Keratinocyte (primary cell): ENCODE measurements at regions not wholly inside any gene's neighbourhood (a gene's known extent, or its start where the extent isn't known, plus 50 kb on each side); places are given as distances from the start of the nearest gene placed in this dataset.

Source experiments
- DNase-seq: peaks from one replicate; pipeline ENCODE4 v3.0.0-alpha.2; 2011; ENCODE audit warnings: low read depth, missing footprints, low spot score
- FAIRE-seq: peaks from 2 replicates; lab custom pipeline; 2011; peaks lifted over from hg19 to GRCh38; lab: Jason Lieb, UNC
- H2AFZ ChIP-seq: 2 replicates; pipeline ENCODE4 v1.6.0; 2012; ENCODE audit warnings: low read length, control low read depth, inconsistent platforms; ENCODE audit not compliant: control insufficient read depth
- H3K27ac ChIP-seq: 2 replicates; pipeline ENCODE4 v1.5.1; 2011; ENCODE audit warnings: low read length; ENCODE audit not compliant: control insufficient read depth, insufficient read depth
- H3K27me3 ChIP-seq: 3 replicates; pipeline ENCODE4 v1.6.0; 2011; ENCODE audit warnings: low read length; ENCODE audit not compliant: control insufficient read depth, insufficient read depth; ENCODE audit errors: extremely low read depth
- H3K36me3 ChIP-seq, 2 experiments: 2 replicates in 1 of 2; 3 replicates in 1 of 2; pipeline ENCODE4 v1.5.1; 2011; ENCODE audit warnings: low read length in 2 of 2, mild to moderate bottlenecking in 1 of 2; ENCODE audit not compliant: control insufficient read depth in 2 of 2, insufficient read depth in 2 of 2; ENCODE audit errors: extremely low read depth in 1 of 2
- H3K4me1 ChIP-seq: 3 replicates; pipeline ENCODE4 v1.5.1; 2011; ENCODE audit warnings: low read length; ENCODE audit not compliant: control insufficient read depth, insufficient read depth; ENCODE audit errors: extremely low read depth
- H3K4me2 ChIP-seq: 3 replicates; pipeline ENCODE4 v1.6.0; 2011; ENCODE audit warnings: low read depth, low read length; ENCODE audit not compliant: control insufficient read depth, insufficient read depth; ENCODE audit errors: extremely low read depth
- H3K4me3 ChIP-seq, 3 experiments: fragments of 200-600 bp in 1 of 3; sonication (generic) in 1 of 3; 2 replicates in 2 of 3; 3 replicates in 1 of 3; pipeline ENCODE4 v1.5.1; 2011 to 2016; ENCODE audit warnings: low read length in 3 of 3, mild to moderate bottlenecking in 3 of 3, control low read depth in 2 of 3, inconsistent platforms in 1 of 3, low read depth in 1 of 3, mixed read lengths in 1 of 3, mixed run types in 1 of 3, moderate library complexity in 1 of 3; ENCODE audit not compliant: control insufficient read depth in 2 of 3, insufficient read depth in 2 of 3; ENCODE audit errors: extremely low read depth in 1 of 3
- H3K79me2 ChIP-seq: 2 replicates; pipeline ENCODE4 v1.6.0; 2012; ENCODE audit warnings: low read length; ENCODE audit not compliant: control insufficient read depth, insufficient read depth
- H3K9ac ChIP-seq: 3 replicates; pipeline ENCODE4 v1.6.0; 2011; ENCODE audit warnings: low read length; ENCODE audit not compliant: control insufficient read depth, insufficient read depth; ENCODE audit errors: extremely low read depth
- H3K9me1 ChIP-seq: 3 replicates; pipeline ENCODE4 v1.6.0; 2011; ENCODE audit warnings: low read length; ENCODE audit not compliant: control insufficient read depth, insufficient read depth; ENCODE audit errors: extremely low read depth
- H3K9me3 ChIP-seq: 2 replicates; pipeline ENCODE4 v1.5.1; 2012; ENCODE audit warnings: low read depth, low read length; ENCODE audit not compliant: control insufficient read depth
- H4K20me1 ChIP-seq: 3 replicates; pipeline ENCODE4 v1.6.0; 2011; ENCODE audit warnings: low read length; ENCODE audit not compliant: control insufficient read depth, insufficient read depth; ENCODE audit errors: extremely low read depth
- CTCF ChIP-seq, 3 experiments: IDR thresholded peaks in 1 of 3; conservative IDR thresholded peaks in 1 of 3; optimal IDR thresholded peaks in 1 of 3; 2 replicates in 2 of 3; 3 replicates in 1 of 3; pipeline versions ENCODE3 to v1.5.1; 2011; ENCODE audit warnings: low read length in 3 of 3, mild to moderate bottlenecking in 3 of 3, moderate library complexity in 2 of 3, control low read depth in 1 of 3, inconsistent platforms in 1 of 3; ENCODE audit not compliant: insufficient read depth in 2 of 3; ENCODE audit errors: extremely low read depth in 1 of 3
- EZH2 ChIP-seq: IDR thresholded peaks from one replicate; pipeline ENCODE4 v1.6.1; 2012; ENCODE audit warnings: inconsistent platforms, mild to moderate bottlenecking, low read length, moderate library complexity
- dilution Hi-C: fragments of 300-500 bp; cut with MboI; formaldehyde crosslinking; loops from one replicate; pipeline ENCODE4 v1.7.0; 2020; ENCODE audit warnings: low sequenced_read_pairs; ENCODE audit not compliant: extremely low pct_ligation_motif_present

- Histone ChIP-seq H3K4me2 (no peak overlapping the region), H3K27me3 (no peaks in the 10 kb centered on the region), H3K9me3 (no peaks in the 10 kb centered on the region), H3K27ac (no peak overlapping the region), H3K36me3 (no peaks in the 10 kb centered on the region), H3K4me3 (no peak overlapping the region), H3K79me2 (no peaks in the 10 kb centered on the region), H3K4me1 (no peaks in the 10 kb centered on the region), H3K9me1 (no peaks in the 10 kb centered on the region), H2AFZ (no peak overlapping the region), H3K9ac (no peak overlapping the region), H4K20me1 (no peaks in the 10 kb centered on the region)
- DNase-seq (no peak), FAIRE-seq (no peak)
- dilution Hi-C loops, result no loop called here
- no peak for TF ChIP-seq EZH2
- TF ChIP-seq CTCF (optimal IDR thresholded peaks at IDR 0.05 in 1 of 3, IDR thresholded peaks at IDR 0.05 in 1 of 3, conservative IDR thresholded peaks at IDR 0.05 in 1 of 3; ENCODE audit: extremely low read depth in 1 of 3, insufficient read depth in 2 of 3, low read length in 3 of 3), result no peak
Observed at GRCh38 chr7:153859239-153859638, 193.0 kb upstream of the DPP6 start.

GRCh38 chr7:153886506-153887441 is 165.4 kb upstream of the DPP6 start:
- H3K36me3 ChIP-seq, result no peaks in the 10 kb centered on the region
- TF ChIP-seq CTCF (optimal IDR thresholded peaks at IDR 0.05 in 1 of 3, IDR thresholded peaks at IDR 0.05 in 1 of 3, conservative IDR thresholded peaks at IDR 0.05 in 1 of 3; ENCODE audit: extremely low read depth in 1 of 3, insufficient read depth in 2 of 3, low read length in 3 of 3) (no peak), EZH2 (no peak)
- no peaks in the 10 kb centered on the region for H4K20me1 ChIP-seq
- H3K4me3 ChIP-seq, result no peak overlapping the region
- no peaks in the 10 kb centered on the region for H3K9me1 ChIP-seq
- H3K27me3 ChIP-seq, result peaks cover 36% of the 10 kb centered on the region
- H3K79me2 ChIP-seq, result no peaks in the 10 kb centered on the region
- H3K4me2 ChIP-seq, result no peak overlapping the region
- no peak overlapping the region for H3K27ac ChIP-seq
- no peaks in the 10 kb centered on the region for H3K4me1 ChIP-seq
- H3K9ac ChIP-seq, result no peak overlapping the region
- dilution Hi-C loops, result no loop called here
- FAIRE-seq (no peak), DNase-seq (no peak)
- no peak overlapping the region for H2AFZ ChIP-seq
- no peaks in the 10 kb centered on the region for H3K9me3 ChIP-seq
